GM18907 (cell line): ENCODE measurements at regions not wholly inside any gene's neighbourhood (a gene's known extent, or its start where the extent isn't known, plus 50 kb on each side); places are given as distances from the start of the nearest gene placed in this dataset.
"Not testable (repeated sequence)": the region's sequence is repeated elsewhere in the genome, so short reads cannot be mapped to it uniquely, and the experiment has no call there.

ENCODE experiments used
- ATAC-seq: cut with Tn5 transposase; IDR thresholded peaks from one replicate; pipeline ENCODE4 v1.9.1; 2021; ENCODE audit warnings: mild to moderate bottlenecking, moderate library complexity; ENCODE audit not compliant: unreplicated experiment

DNA sequence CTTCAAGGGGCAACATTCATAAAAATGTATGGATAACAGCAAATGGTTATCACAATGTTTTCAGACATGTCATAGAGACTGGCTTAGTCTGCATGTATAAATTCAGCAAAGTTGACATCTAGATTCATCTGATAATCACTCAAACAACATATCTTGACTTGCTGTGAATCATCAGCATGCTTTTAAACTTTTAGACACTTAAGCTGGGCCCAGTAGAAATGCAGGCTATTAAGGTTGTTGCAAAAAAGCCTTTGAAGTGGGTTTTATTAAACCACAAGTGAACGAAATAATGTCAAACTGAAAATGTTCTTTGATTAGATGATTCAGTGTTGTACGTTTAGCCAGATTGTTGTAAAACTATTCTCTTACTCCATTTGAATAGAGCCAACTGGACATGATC is 759.6 kb downstream of the NXPH1 start:
- ATAC-seq, result no peak

DNA sequence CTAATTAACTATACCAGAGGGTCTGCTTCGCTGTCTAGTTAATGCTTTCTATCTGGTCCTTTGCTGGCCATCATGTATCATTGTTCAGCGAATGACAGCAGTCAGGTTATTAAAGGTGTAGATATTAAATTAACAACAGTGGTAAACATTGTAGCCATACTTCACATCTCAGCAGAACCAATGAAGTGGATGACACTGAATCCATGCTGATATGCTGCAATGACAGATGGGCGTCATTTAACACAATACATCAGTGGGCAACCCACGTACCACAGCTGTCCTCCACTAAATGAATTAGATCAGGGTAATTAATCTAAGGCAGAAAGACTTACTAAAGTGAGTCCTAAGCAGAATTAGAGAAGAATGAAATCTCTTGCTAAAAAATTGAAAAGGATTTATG is 767.2 kb downstream of the NXPH1 start:
- no peak for ATAC-seq

DNA sequence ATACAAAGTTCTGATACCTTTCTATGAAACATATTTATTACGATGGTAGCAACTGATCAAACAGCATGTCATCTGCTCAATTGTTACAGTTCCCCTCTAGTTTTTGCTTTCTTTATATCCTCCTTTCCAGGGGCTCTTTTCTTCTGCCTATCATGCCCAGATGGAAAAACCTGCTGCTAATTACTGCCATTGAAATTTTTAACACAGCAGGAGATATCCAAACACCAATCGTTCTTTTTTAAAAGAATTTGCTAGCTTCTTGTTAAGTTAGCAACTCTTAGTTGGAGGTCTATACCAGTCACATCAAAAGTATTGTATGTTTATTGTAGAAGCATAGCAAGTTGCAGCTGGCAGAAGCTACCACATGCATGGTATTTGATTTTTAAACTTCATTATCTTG is 768.5 kb downstream of the NXPH1 start:
- ATAC-seq, result no peak

- ATAC-seq, result no peak
Measured at GRCh38 chr7:9204571-9204970, 771.2 kb downstream of the NXPH1 start.

GRCh38 chr7:9210114-9210513 is 776.7 kb downstream of the NXPH1 start:
- ATAC-seq, result no peak

- ATAC-seq, result no peak
Measured at GRCh38 chr7:9217204-9217603, 783.8 kb downstream of the NXPH1 start.

GRCh38 chr7:9226500-9226899 is 793.1 kb downstream of the NXPH1 start:
- ATAC-seq, result no peak

GRCh38 chr7:9231630-9232121 is 798.3 kb downstream of the NXPH1 start:
- no peak for ATAC-seq

DNA sequence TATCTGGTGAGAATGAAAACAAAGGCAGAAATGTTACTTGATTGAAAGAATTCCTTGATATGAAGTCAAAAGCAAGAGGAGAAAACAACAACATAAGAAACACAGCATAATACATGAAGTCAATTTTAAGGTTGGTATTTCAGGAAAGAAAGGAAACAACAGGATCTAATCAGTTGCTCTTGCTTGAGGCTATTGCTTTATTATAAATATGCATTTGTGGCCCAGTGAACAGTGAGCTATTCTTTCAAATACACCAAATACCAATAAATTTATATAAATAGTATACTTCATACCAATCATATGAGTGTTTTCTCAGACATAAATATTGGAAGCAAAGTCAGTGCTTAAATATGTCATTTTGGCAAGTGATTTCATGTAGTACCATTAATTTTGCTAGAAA is 806.6 kb downstream of the NXPH1 start:
- ATAC-seq, result no peak

DNA sequence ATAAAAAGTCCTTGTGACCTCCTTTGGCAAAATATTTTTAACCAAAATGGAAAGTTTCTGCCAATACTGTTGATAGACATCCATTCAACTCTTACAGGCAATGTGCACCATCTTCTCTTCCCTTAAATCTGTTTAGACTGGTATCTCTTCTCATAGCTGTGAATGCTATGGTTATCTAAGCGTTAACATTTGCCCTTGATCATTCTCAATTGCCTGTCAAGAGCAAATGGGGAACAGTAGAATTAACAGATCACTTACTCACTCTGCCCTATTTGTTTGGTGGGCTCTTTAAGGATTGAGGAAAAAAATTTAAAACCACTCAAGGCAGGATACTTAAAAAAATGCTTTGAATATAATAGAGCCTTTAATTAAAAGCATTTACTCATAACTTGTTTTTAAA is 808.4 kb downstream of the NXPH1 start:
- no peak for ATAC-seq

- ATAC-seq, result no peak
Measured at GRCh38 chr7:9242636-9243035, 809.2 kb downstream of the NXPH1 start.

DNA sequence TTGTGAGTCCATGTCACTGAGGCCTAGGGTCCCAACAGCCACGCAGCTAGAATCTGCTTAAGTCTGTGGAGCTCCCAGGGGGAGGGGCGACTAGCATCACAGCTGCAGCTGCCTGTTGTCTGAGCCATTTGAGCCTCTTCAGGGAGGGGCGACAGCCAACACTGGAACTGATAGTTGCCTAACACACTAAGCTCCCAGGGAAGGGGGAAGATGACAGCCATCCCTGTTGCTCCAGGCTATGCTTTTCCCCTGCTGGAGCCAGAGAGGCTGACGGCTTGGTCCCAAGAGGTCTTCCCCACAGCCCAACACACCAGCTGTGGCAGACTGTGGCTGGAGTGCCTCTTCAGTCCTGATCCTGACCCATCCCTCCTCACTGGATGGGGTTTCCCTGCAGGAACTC is 817.5 kb downstream of the NXPH1 start:
- no peak for ATAC-seq

DNA sequence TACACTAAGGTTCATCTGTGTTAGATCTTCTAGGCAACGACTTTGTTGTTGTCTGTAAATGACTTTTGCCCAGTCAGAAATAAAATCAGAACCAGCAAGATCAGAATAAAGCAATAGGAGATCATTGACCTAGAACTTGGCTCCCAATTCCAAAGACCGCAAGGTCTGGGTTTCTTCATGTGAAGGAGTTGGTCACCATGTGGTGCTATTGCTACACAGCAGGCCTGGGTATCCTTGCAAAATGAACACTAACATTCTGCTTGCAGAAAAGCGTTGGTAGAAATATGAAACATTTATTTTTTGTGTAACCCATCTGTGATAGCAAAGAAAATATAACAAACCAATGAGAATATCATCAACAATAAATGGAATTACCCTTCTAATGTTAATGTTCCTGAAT is 831.0 kb downstream of the NXPH1 start:
- ATAC-seq, result no peak

GRCh38 chr7:9280088-9280487 is 846.7 kb downstream of the NXPH1 start:
- no peak for ATAC-seq

GRCh38 chr7:9283246-9283645 is 849.8 kb downstream of the NXPH1 start:
- ATAC-seq, result no peak

- no peak for ATAC-seq
Measured at GRCh38 chr7:9302436-9302835, 869.0 kb downstream of the NXPH1 start.

GRCh38 chr7:9307131-9307530 is 873.7 kb downstream of the NXPH1 start:
- no peak for ATAC-seq

DNA sequence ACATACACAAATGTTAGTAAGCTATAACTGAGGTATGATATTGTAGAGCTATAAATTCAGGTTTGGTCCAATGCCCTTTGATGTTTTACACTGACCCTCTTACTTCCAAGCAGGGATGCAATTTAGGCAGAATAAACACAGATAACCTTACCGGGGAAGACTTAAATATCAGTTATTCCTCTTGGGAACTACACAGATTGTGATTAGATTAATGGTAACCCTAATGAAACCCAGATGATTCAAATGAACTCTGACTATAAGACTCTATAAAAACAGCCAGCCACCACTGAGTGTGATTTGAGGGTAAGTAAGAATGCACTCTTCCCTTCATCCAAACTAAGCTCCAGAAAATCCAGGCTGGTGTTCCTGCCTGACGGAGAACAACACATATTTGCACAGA is 891.1 kb downstream of the NXPH1 start:
- no peak for ATAC-seq

GRCh38 chr7:9328296-9328695 is 894.9 kb downstream of the NXPH1 start:
- no peak for ATAC-seq

DNA sequence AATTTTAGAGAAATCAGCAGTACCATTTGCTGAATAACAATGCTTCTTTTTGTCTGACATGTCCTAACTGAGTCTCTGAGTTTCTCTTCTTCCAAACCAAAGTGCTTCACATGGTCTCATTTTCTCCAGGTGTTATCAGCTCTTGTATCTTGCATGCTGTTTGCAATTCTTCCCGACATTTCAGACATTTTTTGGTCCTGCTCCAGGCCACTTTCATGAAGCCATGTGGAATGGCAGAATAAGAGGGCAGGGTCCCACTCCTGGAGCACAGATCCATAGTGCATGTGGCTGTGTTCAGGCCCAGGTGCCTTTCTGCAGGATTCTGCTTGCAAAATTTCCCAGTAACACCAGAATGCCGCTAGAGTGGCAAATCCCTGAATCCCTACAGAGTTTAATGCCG is 916.2 kb downstream of the NXPH1 start:
- no peak for ATAC-seq

- no peak for ATAC-seq
Measured at GRCh38 chr7:9391221-9391620, 957.8 kb downstream of the NXPH1 start.

DNA sequence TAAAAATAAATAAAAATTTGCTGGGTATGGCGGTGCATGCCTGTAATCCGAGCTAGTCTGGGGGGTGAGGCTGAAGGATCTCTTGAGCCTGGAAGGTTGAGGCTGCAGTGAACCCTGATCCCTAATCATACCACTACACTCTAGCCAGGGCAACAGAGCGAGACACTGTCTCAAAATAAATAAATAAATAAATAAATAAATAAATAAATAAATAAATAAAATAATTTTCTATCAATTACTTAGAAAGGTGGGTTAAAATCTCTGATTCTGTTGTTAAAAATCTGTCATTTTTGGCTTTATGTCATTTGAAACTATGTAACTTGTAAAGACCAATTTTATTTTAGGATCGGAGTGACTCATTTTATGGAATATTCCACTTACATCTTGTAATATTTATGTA is 958.6 kb downstream of the NXPH1 start:
- ATAC-seq, result no peak

DNA sequence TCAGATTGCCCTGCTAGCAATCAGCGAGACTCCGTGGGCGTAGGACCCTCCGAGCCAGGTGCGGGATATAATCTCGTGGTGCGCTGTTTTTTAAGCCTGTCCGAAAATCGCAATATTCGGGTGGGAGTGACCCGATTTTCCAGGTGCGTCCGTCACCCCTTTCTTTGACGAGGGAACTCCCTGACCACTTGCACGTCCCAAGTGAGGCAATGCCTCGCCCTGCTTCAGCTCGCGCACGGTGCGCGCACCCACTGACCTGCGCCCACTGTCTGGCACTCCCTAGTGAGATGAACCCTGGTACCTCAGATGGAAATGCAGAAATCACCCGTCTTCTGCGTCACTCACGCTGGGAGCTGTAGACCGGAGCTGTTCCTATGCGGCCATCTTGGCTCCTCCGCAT is 971.0 kb downstream of the NXPH1 start:
- not testable (repeated sequence) for ATAC-seq

- no peak for ATAC-seq
Measured at GRCh38 chr7:9407816-9408215, 974.4 kb downstream of the NXPH1 start.
